H1 (cell line): ENCODE measurements at regions not wholly inside any gene's neighbourhood (a gene's known extent, or its start where the extent isn't known, plus 50 kb on each side); places are given as distances from the start of the nearest gene placed in this dataset.

ENCODE experiments used
- FOSL1 ChIP-seq: IDR thresholded peaks from 2 replicates; pipeline ENCODE4 v1.6.1; 2011; ENCODE audit warnings: mild to moderate bottlenecking, low read depth, low read length, moderate library complexity; ENCODE audit not compliant: insufficient read depth
- GABPA ChIP-seq: IDR thresholded peaks from 2 replicates; pipeline ENCODE4 v1.6.1; 2011; ENCODE audit warnings: mild to moderate bottlenecking, low read length, moderate library complexity, borderline replicate concordance; ENCODE audit not compliant: insufficient read depth
- JUN ChIP-seq: IDR thresholded peaks from 2 replicates; pipeline ENCODE4 v1.6.1; 2011; ENCODE audit warnings: low read depth, mild to moderate bottlenecking, improper control_type of control experiment, low read length
- SIN3A ChIP-seq, 2 experiments: IDR thresholded peaks in 1 of 2; conservative IDR thresholded peaks in 1 of 2; 2 replicates each; pipeline ENCODE4 v1.6.1; 2011 to 2012; ENCODE audit warnings: low read length in 2 of 2, improper control_type of control experiment in 1 of 2, low read depth in 1 of 2, mild to moderate bottlenecking in 1 of 2
- SP1 ChIP-seq: IDR thresholded peaks from 2 replicates; pipeline ENCODE4 v1.6.1; 2011; ENCODE audit warnings: low read depth, low read length

DNA sequence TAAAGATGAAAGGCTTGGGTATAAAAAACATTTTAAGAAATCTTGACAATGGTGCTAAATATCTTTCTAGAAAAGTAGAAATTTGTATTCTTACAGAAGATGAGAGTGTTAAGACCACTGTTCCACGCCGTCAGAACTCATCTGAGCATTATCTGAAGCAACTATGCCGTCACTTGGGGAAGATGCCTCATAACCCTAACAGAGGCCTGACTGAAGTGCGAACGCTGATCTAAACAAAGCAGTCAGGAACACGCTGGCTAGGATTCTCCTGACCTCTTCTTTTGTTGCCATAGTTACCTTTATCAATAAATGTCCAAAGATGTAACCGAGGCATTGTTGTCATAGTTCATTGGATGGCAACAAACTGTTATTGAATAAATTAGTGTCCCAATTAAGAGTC is 612.4 kb downstream of the LTN1 start:
- TF ChIP-seq JUN = no peak
- TF ChIP-seq FOSL1 = no peak
- no peak for TF ChIP-seq SIN3A (conservative IDR thresholded peaks at IDR 0.05 in 1 of 2, IDR thresholded peaks at IDR 0.05 in 1 of 2; ENCODE audit: low read depth in 1 of 2, low read length in 2 of 2)
- no peak for TF ChIP-seq SP1
- TF ChIP-seq GABPA = no peak
